HepG2 (cell line): ENCODE measurements at regions not wholly inside any gene's neighbourhood (a gene's known extent, or its start where the extent isn't known, plus 50 kb on each side); places are given as distances from the start of the nearest gene placed in this dataset.

Experiments used
- ATAC-seq: fragments of 200-7000 bp; cut with Tn5 transposase; 3 replicates; pipeline ENCODE4 v1.9.1; 2020; ENCODE audit warnings: mild to moderate bottlenecking, moderate library complexity
- BruUV-seq: library from RNA; stranded (reverse); fragments of 400-500 nt; replicated peaks from 2 replicates; lab custom pipeline; 2021; lab: Mats Ljungman, UMichigan
- CTCF ChIA-PET: fragments of 300-600 bp; formaldehyde crosslinking; extraction: SDS; loops from one replicate; lab custom pipeline; 2021; ENCODE audit warnings: low total read pairs, inconsistent platforms, low intra/inter-chr PET ratio; lab: Yijun Ruan, JAX
- POLR2A ChIA-PET: fragments of 350-600 bp; sonication (Branson Sonifier 250); formaldehyde crosslinking; loops from one replicate; lab custom pipeline; 2020; ENCODE audit warnings: antibody characterized with exemption, inconsistent platforms; lab: Yijun Ruan, JAX
- DNase-seq: peaks from one replicate; pipeline ENCODE4 v3.0.0-alpha.2; 2015; ENCODE audit warnings: low spot score
- FAIRE-seq: peaks from 3 replicates; lab custom pipeline; 2011; peaks lifted over from hg19 to GRCh38; lab: Jason Lieb, UNC
- H2AFZ ChIP-seq: one replicate; pipeline ENCODE4 v1.6.1; 2011; ENCODE audit warnings: low read length, inconsistent platforms
- H3K27ac ChIP-seq: fragments of 300-600 bp; 3 replicates; pipeline ENCODE4 v1.8.0; 2011; ENCODE audit warnings: mixed run types, mild to moderate bottlenecking, mixed read lengths, low read length, inconsistent platforms; ENCODE audit not compliant: insufficient read depth; ENCODE audit errors: extremely low read length
- H3K27me3 ChIP-seq, 2 experiments: fragments of 200-600 bp in 1 of 2; 2 replicates in 1 of 2; 3 replicates in 1 of 2; pipeline versions ENCODE4 v1.6.0 to v1.8.0; 2011; ENCODE audit warnings: low read length in 2 of 2, mild to moderate bottlenecking in 2 of 2, moderate library complexity in 2 of 2, inconsistent platforms in 1 of 2; ENCODE audit not compliant: insufficient read depth in 2 of 2, control insufficient read depth in 1 of 2
- H3K36me3 ChIP-seq, 2 experiments: fragments of 200-600 bp in 1 of 2; replicated peaks in 1 of 2; 2 replicates in 1 of 2; 3 replicates in 1 of 2; pipeline versions ENCODE4 v1.5.1 to v1.8.0; 2011; ENCODE audit warnings: low read length in 2 of 2, inconsistent platforms in 1 of 2; ENCODE audit not compliant: insufficient read depth in 2 of 2, control insufficient read depth in 1 of 2
- H3K4me1 ChIP-seq: 2 replicates; pipeline ENCODE4 v1.5.1; 2012; ENCODE audit warnings: low read length, inconsistent platforms; ENCODE audit not compliant: insufficient read depth
- H3K4me2 ChIP-seq: 2 replicates; pipeline ENCODE4 v1.6.0; 2011; ENCODE audit warnings: low read depth, low read length, inconsistent platforms
- H3K4me3 ChIP-seq, 3 experiments: fragments of 200-600 bp in 1 of 3; sonication (generic), shearing (Covaris generic) in 1 of 3; replicated peaks in 1 of 3; 2 replicates each; pipeline ENCODE4 v1.5.1; 2011 to 2016; ENCODE audit warnings: low read length in 3 of 3, inconsistent platforms in 2 of 3, low read depth in 2 of 3, mild to moderate bottlenecking in 2 of 3, control low read depth in 1 of 3, mixed read lengths in 1 of 3; ENCODE audit not compliant: insufficient read depth in 1 of 3
- H3K79me2 ChIP-seq: one replicate; pipeline ENCODE4 v1.6.1; 2011; ENCODE audit warnings: low read length, inconsistent platforms; ENCODE audit not compliant: insufficient read depth
- H3K9ac ChIP-seq: 2 replicates; pipeline ENCODE4 v1.6.0; 2011; ENCODE audit warnings: mild to moderate bottlenecking, low read depth, low read length, inconsistent platforms; ENCODE audit not compliant: insufficient read depth
- H3K9me3 ChIP-seq: 2 replicates; pipeline ENCODE4 v1.5.1; 2012; ENCODE audit warnings: mild to moderate bottlenecking, low read length
- H4K20me1 ChIP-seq: 2 replicates; pipeline ENCODE4 v1.6.0; 2011; ENCODE audit warnings: inconsistent platforms, mild to moderate bottlenecking, low read length, moderate library complexity; ENCODE audit not compliant: insufficient read depth
- ASH2L ChIP-seq: fragments of 300-600, 200-600 bp; sonication (generic); IDR thresholded peaks from 2 replicates; pipeline ENCODE4 v1.7.0; 2017; ENCODE audit warnings: low read depth, mild to moderate bottlenecking, moderate library complexity, mixed read lengths, low read length; ENCODE audit not compliant: insufficient read length
- ATF7 ChIP-seq, 2 experiments: fragments of 450-650 bp in 1 of 2; sonication (generic) in 1 of 2; formaldehyde crosslinking in 1 of 2; IDR thresholded peaks; 2 replicates each; pipeline versions ENCODE4 v1.4.0 to v1.6.1; 2016 to 2020; ENCODE audit warnings: antibody characterized with exemption in 1 of 2, mild to moderate bottlenecking in 1 of 2, missing genetic modification reagents in 1 of 2
- DNMT1 ChIP-seq: sonication (generic); formaldehyde crosslinking; IDR thresholded peaks from 2 replicates; pipeline ENCODE4 v1.5.1; 2020; ENCODE audit warnings: mild to moderate bottlenecking, missing genetic modification reagents
- IRF2 ChIP-seq: IDR thresholded peaks from 2 replicates; pipeline ENCODE4 v1.6.1; 2018; ENCODE audit warnings: missing genetic modification reagents, missing compliant biosample characterization
- MTF1 ChIP-seq: sonication (generic); formaldehyde crosslinking; IDR thresholded peaks from 2 replicates; pipeline ENCODE4 v1.5.0; 2020; ENCODE audit warnings: missing genetic modification reagents
- PTBP1 ChIP-seq: fragments of 200-400 bp; formaldehyde crosslinking; IDR thresholded peaks from 2 replicates; pipeline ENCODE4 v1.6.1; 2018; ENCODE audit warnings: low read length, low read depth; ENCODE audit not compliant: poor library complexity, severe bottlenecking
- RERE ChIP-seq: IDR thresholded peaks from 2 replicates; pipeline ENCODE4 v1.6.1; 2016; ENCODE audit warnings: low read depth, missing genetic modification reagents, missing compliant biosample characterization
- SP2 ChIP-seq: sonication (generic); formaldehyde crosslinking; IDR thresholded peaks from 2 replicates; pipeline ENCODE4 v1.5.1; 2020; ENCODE audit warnings: mild to moderate bottlenecking, missing genetic modification reagents
- XBP1 ChIP-seq: sonication (generic); formaldehyde crosslinking; IDR thresholded peaks from 2 replicates; pipeline ENCODE4 v1.5.0; 2020; ENCODE audit warnings: missing genetic modification reagents
- ZNF230 ChIP-seq: sonication (generic); formaldehyde crosslinking; IDR thresholded peaks from 2 replicates; pipeline ENCODE4 v1.4.0; 2020; ENCODE audit warnings: mild to moderate bottlenecking, missing genetic modification reagents
- ZNF296 ChIP-seq: sonication (generic); formaldehyde crosslinking; conservative IDR thresholded peaks from 2 replicates; pipeline ENCODE4 v1.5.0; 2020; ENCODE audit warnings: mild to moderate bottlenecking, missing genetic modification reagents
- ZNF841 ChIP-seq: sonication (generic); formaldehyde crosslinking; IDR thresholded peaks from 2 replicates; pipeline ENCODE4 v1.8.1; 2023; ENCODE audit warnings: missing genetic modification reagents, borderline replicate concordance
- WGBS: methylation state at CpG from one replicate; pipeline ENCODE4 v1.1.6; 2017; ENCODE audit warnings: low lambda C conversion rate; 5-methylcytosine and 5-hydroxymethylcytosine counted together
- in situ Hi-C: cut with HindIII; loops from 2 replicates; pipeline ENCODE4 v1.10.0; 2017; ENCODE audit warnings: low pct_unique_long_range_greater_than_20kb; ENCODE audit not compliant: extremely low pct_ligation_motif_present
- intact Hi-C: fragments of 100-400 bp; cut with micrococcal nuclease; formaldehyde crosslinking; loops from one replicate; pipeline ENCODE4 v1.10.0; 2022; ENCODE audit not compliant: unreplicated experiment
- TF ChIP-seq, protein P1 (sequence below): sonication (generic); formaldehyde crosslinking; IDR thresholded peaks from 2 replicates; pipeline ENCODE4 v1.4.0; 2020; ENCODE audit warnings: missing genetic modification reagents

- Histone ChIP-seq H3K27me3 (no peaks in the 10 kb centered on the region), H4K20me1 (no peaks in the 10 kb centered on the region), H2AFZ (no peak overlapping the region), H3K79me2 (no peaks in the 10 kb centered on the region), H3K27ac (no peak overlapping the region), H3K4me2 (no peak overlapping the region), H3K9ac (no peak overlapping the region), H3K9me3 (peaks cover 18% of the 10 kb centered on the region), H3K36me3 (no peaks in the 10 kb centered on the region), H3K4me3 (no peak overlapping the region), H3K4me1 (no peaks in the 10 kb centered on the region)
- TF ChIP-seq ASH2L (no peak), ATF7 (IDR thresholded peaks at IDR 0.05) (peak; percentile 71), ATF7 (CRISPR knock-in tag; IDR thresholded peaks at IDR 0.05) (no peak)
- ChIA-PET CTCF (no interaction called here), POLR2A (no interaction called here)
- intact Hi-C loops, result no loop called here
- DNase-seq (no peak), FAIRE-seq (no peak), ATAC-seq (no peak)
- no TSS peak for BruUV-seq
- in situ Hi-C loops, result no loop called here
Measured at GRCh38 chr9:78521680-78522079, 224.8 kb downstream of the PSAT1 start.

- Histone ChIP-seq H2AFZ (no peak overlapping the region), H3K4me1 (no peaks in the 10 kb centered on the region), H3K36me3 (no peaks in the 10 kb centered on the region), H3K9ac (no peak overlapping the region), H3K4me3 (no peak overlapping the region), H3K27ac (no peak overlapping the region), H3K79me2 (no peaks in the 10 kb centered on the region), H3K9me3 (peaks cover 4% of the 10 kb centered on the region; the same call in 1 of the 2 replicates), H4K20me1 (no peaks in the 10 kb centered on the region), H3K27me3 (no peaks in the 10 kb centered on the region), H3K4me2 (no peak overlapping the region)
- ATAC-seq (no peak), FAIRE-seq (no peak), DNase-seq (no peak)
- intact Hi-C loops, result no loop called here
- in situ Hi-C loops, result no loop called here
- CTCF ChIA-PET, result no interaction called here
- WGBS, result 22% methylated on average over 2 of the region's 2 CpGs
- POLR2A ChIA-PET, result no interaction called here
- BruUV-seq, result no TSS peak
- no peak for TF ChIP-seq PTBP1
- no peak for TF ChIP-seq RERE
- no peak for TF ChIP-seq DNMT1
- TF ChIP-seq XBP1, result no peak
- no peak for TF ChIP-seq ZNF230
- TF ChIP-seq, protein P1, sequence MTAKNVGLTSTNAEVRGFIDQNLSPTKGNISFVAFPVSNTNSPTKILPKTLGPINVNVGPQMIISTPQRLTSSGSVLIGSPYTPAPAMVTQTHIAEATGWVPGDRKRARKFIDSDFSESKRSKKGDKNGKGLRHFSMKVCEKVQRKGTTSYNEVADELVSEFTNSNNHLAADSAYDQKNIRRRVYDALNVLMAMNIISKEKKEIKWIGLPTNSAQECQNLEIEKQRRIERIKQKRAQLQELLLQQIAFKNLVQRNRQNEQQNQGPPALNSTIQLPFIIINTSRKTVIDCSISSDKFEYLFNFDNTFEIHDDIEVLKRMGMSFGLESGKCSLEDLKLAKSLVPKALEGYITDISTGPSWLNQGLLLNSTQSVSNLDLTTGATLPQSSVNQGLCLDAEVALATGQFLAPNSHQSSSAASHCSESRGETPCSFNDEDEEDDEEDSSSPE (CRISPR knock-in tag), result no peak
- no peak for TF ChIP-seq ZNF296 (CRISPR knock-in tag)
- TF ChIP-seq ZNF841 (CRISPR knock-in tag), result no peak
- no peak for TF ChIP-seq IRF2 (CRISPR knock-in tag)
- TF ChIP-seq SP2, result no peak
- no peak for TF ChIP-seq MTF1 (CRISPR knock-in tag)
Measured at GRCh38 chr9:78525986-78526560, 229.1 kb downstream of the PSAT1 start.
